Activated CD8-positive, alpha-beta T cell treated with anti-CD3 and anti-CD28 coated beads for 36 hours (primary cell): ENCODE measurements at regions not wholly inside any gene's neighbourhood (a gene's known extent, or its start where the extent isn't known, plus 50 kb on each side); places are given as distances from the start of the nearest gene placed in this dataset.

ENCODE experiments used
- ATAC-seq: fragments of 200-7000 bp; cut with Tn5 transposase; one replicate; pipeline ENCODE4 v1.10.0; 2021; ENCODE audit warnings: mild to moderate bottlenecking, moderate library complexity
- CTCF ChIA-PET: fragments of 350-600 bp; sonication (Branson Sonifier 250); formaldehyde crosslinking; loops from one replicate; lab custom pipeline; 2021; ENCODE audit warnings: antibody characterized with exemption; lab: Charles Lee
- POLR2A ChIA-PET: fragments of 350-600 bp; sonication (Branson Sonifier 250); formaldehyde crosslinking; loops from one replicate; lab custom pipeline; 2021; ENCODE audit warnings: antibody characterized with exemption; lab: Charles Lee
- DNase-seq: peaks from one replicate; pipeline ENCODE4 v3.0.0-alpha.2; 2020
- H3K27ac Mint-ChIP-seq: one replicate; pipeline ENCODE4 v1.8.0; 2021; ENCODE audit warnings: mild to moderate bottlenecking, mixed read lengths
- H3K27me3 Mint-ChIP-seq: one replicate; pipeline ENCODE4 v1.8.0; 2021; ENCODE audit warnings: mixed read lengths
- H3K36me3 Mint-ChIP-seq: one replicate; pipeline ENCODE4 v1.8.0; 2021; ENCODE audit warnings: low read depth, mixed read lengths
- H3K4me1 Mint-ChIP-seq: one replicate; pipeline ENCODE4 v1.8.0; 2021; ENCODE audit warnings: low read depth, mixed read lengths
- H3K4me3 Mint-ChIP-seq: one replicate; pipeline ENCODE4 v1.8.0; 2021; ENCODE audit warnings: mild to moderate bottlenecking, moderate library complexity, mixed read lengths
- H3K9me3 Mint-ChIP-seq: one replicate; pipeline ENCODE4 v1.8.0; 2021; ENCODE audit warnings: mixed read lengths
- intact Hi-C: fragments of 100-400 bp; cut with micrococcal nuclease; formaldehyde crosslinking; loops from one replicate; pipeline ENCODE4 v1.10.0; 2022
- TF ChIP-seq, protein P1 (sequence below): fragments of 200-600 bp; IDR thresholded peaks from one replicate; pipeline ENCODE4 v1.8.0; 2022; ENCODE audit warnings: antibody characterized with exemption, mild to moderate bottlenecking

DNA sequence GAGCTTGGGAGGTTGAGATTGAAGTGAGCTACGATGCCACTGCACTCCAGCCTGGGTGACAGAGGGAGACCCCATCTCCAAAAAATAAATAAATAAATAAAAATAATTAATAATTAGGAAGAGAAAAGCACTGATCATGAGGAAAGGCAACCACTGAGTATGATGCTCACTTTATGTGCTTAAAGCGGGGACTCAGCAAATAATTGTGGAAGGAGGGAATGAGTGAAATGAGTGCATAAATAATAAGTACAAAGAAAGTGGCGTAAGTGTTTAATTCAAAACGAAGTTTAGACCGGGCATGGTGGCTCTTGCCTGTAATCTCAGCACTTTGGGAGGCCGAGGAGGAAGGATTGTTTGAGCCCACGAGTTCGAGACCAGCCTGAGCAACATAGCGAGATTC, 94.9 kb upstream of the MKLN1 start:
- Mint-ChIP-seq H3K27ac (peak overlapping the region; percentile 95), H3K27me3 (no peaks in the 10 kb centered on the region), H3K4me3 (no peak overlapping the region), H3K4me1 (peaks cover 58% of the 10 kb centered on the region), H3K9me3 (no peaks in the 10 kb centered on the region), H3K36me3 (peaks cover 4% of the 10 kb centered on the region)
- ChIA-PET POLR2A (interaction anchor here (8.0 kb wide), 1 partner anchor 124 kb away, joined by 49 read pairs; no protein-coding TSS in a partner anchor), CTCF (interaction anchor here (1.3 kb wide), 1 partner anchor 43 kb away, joined by 4 read pairs; no protein-coding TSS in a partner anchor)
- TF ChIP-seq, protein P1, sequence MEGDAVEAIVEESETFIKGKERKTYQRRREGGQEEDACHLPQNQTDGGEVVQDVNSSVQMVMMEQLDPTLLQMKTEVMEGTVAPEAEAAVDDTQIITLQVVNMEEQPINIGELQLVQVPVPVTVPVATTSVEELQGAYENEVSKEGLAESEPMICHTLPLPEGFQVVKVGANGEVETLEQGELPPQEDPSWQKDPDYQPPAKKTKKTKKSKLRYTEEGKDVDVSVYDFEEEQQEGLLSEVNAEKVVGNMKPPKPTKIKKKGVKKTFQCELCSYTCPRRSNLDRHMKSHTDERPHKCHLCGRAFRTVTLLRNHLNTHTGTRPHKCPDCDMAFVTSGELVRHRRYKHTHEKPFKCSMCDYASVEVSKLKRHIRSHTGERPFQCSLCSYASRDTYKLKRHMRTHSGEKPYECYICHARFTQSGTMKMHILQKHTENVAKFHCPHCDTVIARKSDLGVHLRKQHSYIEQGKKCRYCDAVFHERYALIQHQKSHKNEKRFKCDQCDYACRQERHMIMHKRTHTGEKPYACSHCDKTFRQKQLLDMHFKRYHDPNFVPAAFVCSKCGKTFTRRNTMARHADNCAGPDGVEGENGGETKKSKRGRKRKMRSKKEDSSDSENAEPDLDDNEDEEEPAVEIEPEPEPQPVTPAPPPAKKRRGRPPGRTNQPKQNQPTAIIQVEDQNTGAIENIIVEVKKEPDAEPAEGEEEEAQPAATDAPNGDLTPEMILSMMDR: no peak
- intact Hi-C loops: loop anchor here (5.0 kb wide), 1 partner anchor 125 kb away; no protein-coding TSS in a partner anchor
- no peak for DNase-seq
- no peak for ATAC-seq

DNA sequence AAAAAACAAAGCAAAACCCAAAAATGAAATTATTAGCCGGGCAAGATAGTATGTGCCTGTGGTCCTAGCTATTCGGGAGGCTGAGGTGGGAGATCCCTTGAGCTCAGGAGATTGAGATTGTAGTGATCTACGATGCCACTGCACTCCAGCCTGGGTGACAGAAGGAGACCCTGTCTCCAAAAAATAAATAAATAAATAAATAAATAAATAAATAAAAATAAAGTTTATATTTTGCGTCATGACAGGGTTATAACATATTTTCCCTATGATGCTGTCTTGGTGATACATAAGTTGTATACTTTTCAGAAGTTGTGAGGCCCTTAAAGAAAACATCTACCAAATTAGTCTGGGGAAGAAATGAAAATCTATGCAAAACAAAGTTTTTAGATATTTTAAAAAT, 94.5 kb upstream of the MKLN1 start:
- peaks cover 4% of the 10 kb centered on the region for H3K36me3 Mint-ChIP-seq
- TF ChIP-seq, protein P1: no peak
- H3K27me3 Mint-ChIP-seq: no peaks in the 10 kb centered on the region
- POLR2A ChIA-PET: interaction anchor here (8.0 kb wide), 1 partner anchor 125 kb away, joined by 49 read pairs; no protein-coding TSS in a partner anchor
- CTCF ChIA-PET: interaction anchor here (1.3 kb wide), 1 partner anchor 44 kb away, joined by 4 read pairs; no protein-coding TSS in a partner anchor
- H3K27ac Mint-ChIP-seq: peak overlapping the region; percentile 95
- intact Hi-C loops: loop anchor here (5.0 kb wide), 1 partner anchor 126 kb away; no protein-coding TSS in a partner anchor
- no peak for DNase-seq
- no peaks in the 10 kb centered on the region for H3K9me3 Mint-ChIP-seq
- H3K4me1 Mint-ChIP-seq: peaks cover 61% of the 10 kb centered on the region
- no peak overlapping the region for H3K4me3 Mint-ChIP-seq
- ATAC-seq: no peak

DNA sequence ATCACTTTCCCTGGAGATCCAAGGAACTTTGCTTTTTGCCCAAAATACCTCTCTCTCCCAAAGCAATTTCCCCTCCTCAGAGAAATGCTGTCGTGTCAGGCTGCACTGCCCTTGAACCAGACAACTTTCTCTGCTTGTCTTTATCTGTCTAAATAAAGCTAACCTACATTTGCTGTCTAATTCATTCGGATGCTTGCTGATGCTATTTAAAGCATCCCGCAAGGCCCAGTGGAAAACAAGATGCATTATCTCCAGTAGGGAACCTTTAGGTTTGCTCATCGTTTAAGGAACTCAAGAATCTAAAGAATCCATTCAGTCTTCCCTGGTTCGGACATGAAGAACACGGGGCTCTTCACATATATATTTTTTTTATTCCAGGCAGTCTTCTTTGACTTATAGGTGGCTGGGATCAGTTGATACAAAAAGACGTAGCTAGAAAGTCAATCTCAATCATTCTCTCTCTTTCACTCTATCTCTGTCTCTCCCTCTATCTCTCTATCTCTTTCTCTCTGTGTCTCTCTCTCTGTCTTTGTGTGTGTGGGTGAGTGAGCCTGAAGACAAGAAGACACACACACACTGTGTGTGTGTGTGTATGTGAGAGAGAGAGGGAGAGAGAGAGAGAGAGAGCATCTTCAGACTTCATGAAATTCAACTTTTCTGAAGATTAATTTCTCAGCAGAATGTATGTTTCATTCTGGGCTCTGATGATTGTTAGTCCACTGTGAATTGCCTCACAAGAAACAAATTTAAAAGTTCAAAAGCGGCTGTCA, 92.8 kb upstream of the MKLN1 start:
- ChIA-PET CTCF (interaction anchor here (1.7 kb wide), 1 partner anchor 124 kb away, joined by 5 read pairs; no protein-coding TSS in a partner anchor), POLR2A (interaction anchor here (0.5 to 8.0 kb wide), 4 partner anchors 46 to 294 kb away, joined by 3 to 49 read pairs (median 8); no protein-coding TSS in a partner anchor)
- H3K36me3 Mint-ChIP-seq: peaks cover 4% of the 10 kb centered on the region
- intact Hi-C loops: loop anchor here (2.0 to 5.0 kb wide), 3 partner anchors 46 to 128 kb away; partner anchors contain the start of gene MKLN1
- peak overlapping the region; percentile 99 for H3K27ac Mint-ChIP-seq
- peaks cover 68% of the 10 kb centered on the region for H3K4me1 Mint-ChIP-seq
- TF ChIP-seq, protein P1: no peak
- H3K9me3 Mint-ChIP-seq: peaks cover 4% of the 10 kb centered on the region
- no peak for ATAC-seq
- H3K4me3 Mint-ChIP-seq: peak overlapping the region; percentile 56
- no peaks in the 10 kb centered on the region for H3K27me3 Mint-ChIP-seq
- DNase-seq: no peak

DNA sequence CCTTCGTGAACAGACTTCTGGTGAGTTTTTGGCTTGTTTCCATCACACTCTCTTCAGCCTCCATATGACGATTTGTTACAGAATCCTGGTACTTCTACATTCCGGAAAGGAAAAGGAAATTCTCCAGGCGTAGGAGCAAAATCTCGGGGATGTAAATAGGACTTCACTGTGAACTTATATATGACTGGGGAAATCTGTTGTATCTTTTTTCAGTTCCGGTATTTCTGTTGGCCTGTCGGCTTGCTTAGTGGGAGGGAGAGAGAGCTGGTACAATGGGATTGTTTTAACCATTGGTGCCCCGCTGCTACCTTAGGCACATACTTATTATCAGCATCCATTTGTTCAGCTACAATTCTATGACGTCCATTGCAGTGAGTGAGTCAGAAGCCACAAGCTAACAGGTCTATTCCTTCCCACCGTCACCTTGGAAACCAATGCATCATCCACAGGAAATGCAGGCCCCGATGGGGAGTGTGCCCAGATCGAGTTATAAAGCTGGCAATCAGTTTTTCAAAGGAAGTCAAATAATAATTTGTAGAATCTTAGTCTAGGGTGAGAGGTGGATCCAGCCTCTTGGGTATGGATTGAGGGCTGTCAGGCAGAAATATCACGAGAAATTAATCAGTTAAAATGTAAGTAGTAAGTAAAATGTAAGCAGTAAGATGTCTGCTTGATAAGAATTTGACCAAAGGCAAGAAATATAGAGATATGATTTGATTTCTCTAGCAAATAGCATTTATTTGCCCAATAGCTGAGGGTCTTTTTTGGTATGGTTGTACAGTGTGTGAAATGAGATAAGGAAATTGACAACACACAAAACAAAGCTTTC, 92.0 kb upstream of the MKLN1 start:
- Mint-ChIP-seq H3K36me3 (peaks cover 4% of the 10 kb centered on the region), H3K9me3 (peaks cover 4% of the 10 kb centered on the region), H3K27me3 (no peaks in the 10 kb centered on the region), H3K4me3 (peak overlapping the region; percentile 56), H3K27ac (peak overlapping the region; percentile 99), H3K4me1 (peaks cover 64% of the 10 kb centered on the region)
- CTCF ChIA-PET: interaction anchor here (1.4 to 1.7 kb wide), 2 partner anchors 47 to 125 kb away, joined by 3 to 5 read pairs; no protein-coding TSS in a partner anchor
- TF ChIP-seq, protein P1: no peak
- intact Hi-C loops: loop anchor here (2.0 to 5.0 kb wide), 2 partner anchors 47 to 92 kb away; partner anchors contain the start of gene MKLN1
- DNase-seq (peak; percentile 91), ATAC-seq (peak; percentile 82)
- POLR2A ChIA-PET: interaction anchor here (0.6 to 8.0 kb wide), 3 partner anchors 47 to 127 kb away, joined by 3 to 49 read pairs (median 11); no protein-coding TSS in a partner anchor
